ENCODE measurements at regions not wholly inside any gene's neighbourhood (a gene's known extent, or its start where the extent isn't known, plus 50 kb on each side); places are given as distances from the start of the nearest gene placed in this dataset.
"Not testable (repeated sequence)": the region's sequence is repeated elsewhere in the genome, so short reads cannot be mapped to it uniquely, and the experiment has no call there.

GRCh38 chr15:66637044-66637443 is 65.0 kb upstream of the SMAD6 start:
- H3K4me3 ChIP-seq (ENCODE audit: low read length); H3K27ac ChIP-seq (ENCODE audit: low read length); H3K27me3 ChIP-seq (ENCODE audit: control insufficient read depth, insufficient read depth); DNase-seq; H3K9me3 ChIP-seq (ENCODE audit: control insufficient read depth, low read length); intact Hi-C loops (cut with DNase I); ATAC-seq: not testable (repeated sequence)
- 87% methylated on average over 9 of the region's 9 CpGs for WGBS
- H3K4me1 ChIP-seq (ENCODE audit: control insufficient read depth, insufficient read depth, low read length), result peaks cover 10% of the 10 kb centered on the region

DNA sequence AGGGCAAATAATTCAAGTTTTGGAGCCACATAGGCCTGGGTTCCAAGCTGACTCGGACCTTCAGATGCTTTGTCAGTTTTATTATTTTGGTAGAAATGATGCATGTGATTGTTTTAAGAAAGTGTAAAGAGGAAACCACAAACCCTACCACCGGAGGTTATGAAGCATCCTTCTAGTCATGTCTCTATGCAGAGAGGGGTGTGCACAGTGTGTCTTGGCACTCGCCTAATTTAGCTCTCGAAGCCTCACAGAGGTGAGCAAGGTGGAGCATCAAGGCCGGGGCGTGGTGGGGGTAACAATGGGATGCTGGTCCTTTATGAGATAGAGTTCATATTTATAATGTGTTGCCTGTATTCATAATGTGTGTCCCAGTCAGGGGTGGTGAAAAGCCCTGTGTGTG is 63.7 kb upstream of the SMAD6 start:
- Histone ChIP-seq H3K4me3 (ENCODE audit: low read length) (no peak overlapping the region), H3K4me1 (ENCODE audit: control insufficient read depth, insufficient read depth, low read length) (peaks cover 3% of the 10 kb centered on the region), H3K9me3 (ENCODE audit: control insufficient read depth, low read length) (no peaks in the 10 kb centered on the region), H3K27ac (ENCODE audit: low read length) (no peak overlapping the region), H3K27me3 (ENCODE audit: control insufficient read depth, insufficient read depth) (no peaks in the 10 kb centered on the region)
- DNase-seq, result no peak
- ATAC-seq, result no peak
- WGBS, result 84% methylated on average over 6 of the region's 6 CpGs
- intact Hi-C loops (cut with DNase I), result no loop called here

DNA sequence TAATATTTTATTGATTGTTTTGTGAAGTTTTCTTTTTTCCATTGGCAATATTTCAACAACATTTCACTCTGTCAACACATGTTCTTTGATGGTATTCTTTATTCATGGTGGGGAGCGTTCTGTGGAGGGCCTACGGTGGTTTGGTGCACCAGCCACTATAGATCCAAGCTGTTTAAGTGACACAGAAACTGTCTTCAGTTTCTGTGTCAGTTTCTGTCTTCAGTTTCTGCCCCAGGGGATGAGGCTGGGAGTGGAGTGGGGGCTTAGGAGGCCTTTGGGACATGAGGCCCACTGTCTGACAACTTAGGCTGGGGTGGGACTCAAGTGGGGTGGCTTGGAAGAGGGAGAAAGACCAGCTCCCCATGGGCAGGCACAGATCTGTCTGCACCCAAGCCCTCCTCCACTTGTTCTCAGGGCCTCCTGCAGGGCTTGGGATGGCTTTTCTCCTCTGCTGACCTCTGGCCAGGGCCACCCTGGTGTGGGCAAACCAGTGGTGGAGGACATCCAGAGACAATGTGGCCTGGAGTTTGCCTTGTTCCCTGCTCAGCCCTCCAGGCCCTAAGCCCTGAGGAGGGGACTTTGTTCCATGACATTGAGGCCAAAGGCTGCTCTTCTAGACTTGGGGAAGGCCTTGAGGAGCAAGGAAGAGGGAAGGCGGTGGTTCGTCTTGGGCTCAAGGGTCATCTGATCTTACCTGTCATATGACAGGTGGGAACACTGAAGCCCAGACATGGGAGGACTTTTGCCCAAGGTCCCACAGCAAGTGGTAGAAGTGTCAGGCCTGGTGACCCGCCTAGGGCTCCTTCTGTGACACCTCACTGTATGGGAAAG is 60.3 kb upstream of the SMAD6 start:
- ATAC-seq, result no peak
- Histone ChIP-seq H3K27ac (ENCODE audit: low read length) (peak overlapping the region; percentile 10), H3K4me3 (ENCODE audit: low read length) (no peak overlapping the region), H3K27me3 (ENCODE audit: control insufficient read depth, insufficient read depth) (no peaks in the 10 kb centered on the region), H3K4me1 (ENCODE audit: control insufficient read depth, insufficient read depth, low read length) (peaks cover 5% of the 10 kb centered on the region), H3K9me3 (ENCODE audit: control insufficient read depth, low read length) (no peaks in the 10 kb centered on the region)
- 95% methylated on average over 5 of the region's 5 CpGs for WGBS
- intact Hi-C loops (cut with DNase I), result no loop called here
- DNase-seq, result no peak

DNA sequence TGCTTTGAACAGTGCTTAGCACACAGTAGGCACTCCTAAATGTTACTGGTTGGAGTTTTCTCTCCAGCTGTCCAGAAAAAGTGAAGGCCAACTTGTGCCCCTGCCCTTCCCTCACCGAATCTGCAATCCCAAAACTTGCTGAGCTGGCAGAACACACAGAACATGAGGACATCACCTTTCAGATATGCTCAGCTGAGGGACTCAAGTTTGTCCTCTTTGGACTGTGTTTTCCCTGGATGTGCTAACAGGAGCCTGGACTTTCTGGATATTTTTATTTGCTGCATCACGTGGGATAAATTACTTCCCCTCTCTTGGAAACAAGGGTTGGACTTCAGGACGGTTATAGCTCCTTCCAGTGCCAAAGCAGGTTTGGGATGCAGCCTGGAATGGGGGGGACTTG is 59.5 kb upstream of the SMAD6 start:
- WGBS, result 14% methylated on average over 3 of the region's 3 CpGs
- H3K9me3 ChIP-seq (ENCODE audit: control insufficient read depth, low read length), result no peaks in the 10 kb centered on the region
- DNase-seq (no peak), ATAC-seq (peak; percentile 4 to 42)
- peak overlapping the region; percentile 66 for H3K27ac ChIP-seq (ENCODE audit: low read length)
- no peak overlapping the region for H3K4me3 ChIP-seq (ENCODE audit: low read length)
- peaks cover 9% of the 10 kb centered on the region for H3K4me1 ChIP-seq (ENCODE audit: control insufficient read depth, insufficient read depth, low read length)
- no peaks in the 10 kb centered on the region for H3K27me3 ChIP-seq (ENCODE audit: control insufficient read depth, insufficient read depth)
- intact Hi-C loops (cut with DNase I), result no loop called here

DNA sequence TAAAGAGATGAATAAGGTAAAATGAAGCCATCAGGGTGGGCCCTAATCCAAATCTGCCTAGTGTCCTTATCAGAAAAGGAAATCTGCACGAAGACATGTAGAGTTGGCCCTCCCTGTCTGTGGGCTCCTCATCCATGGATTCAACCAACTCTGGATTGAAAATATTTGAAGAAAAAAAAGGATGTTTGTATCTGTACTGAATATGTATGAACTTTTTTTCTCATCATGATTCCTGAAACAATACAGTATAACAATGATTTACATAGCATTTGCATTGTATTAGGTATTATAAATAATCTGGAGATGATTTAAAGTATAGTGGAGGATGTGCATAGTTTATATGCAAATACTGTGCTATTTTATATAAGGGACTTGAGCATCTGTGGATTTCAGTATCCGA is 59.0 kb upstream of the SMAD6 start:
- Histone ChIP-seq H3K4me1 (ENCODE audit: control insufficient read depth, insufficient read depth, low read length) (peaks cover 14% of the 10 kb centered on the region), H3K27ac (ENCODE audit: low read length) (peak overlapping the region; percentile 66), H3K27me3 (ENCODE audit: control insufficient read depth, insufficient read depth) (no peaks in the 10 kb centered on the region), H3K9me3 (ENCODE audit: control insufficient read depth, low read length) (no peaks in the 10 kb centered on the region), H3K4me3 (ENCODE audit: low read length) (no peak overlapping the region)
- intact Hi-C loops (cut with DNase I), result no loop called here
- ATAC-seq, result no peak
- WGBS, result 62% methylated on average over 2 of the region's 2 CpGs
- no peak for DNase-seq

DNA sequence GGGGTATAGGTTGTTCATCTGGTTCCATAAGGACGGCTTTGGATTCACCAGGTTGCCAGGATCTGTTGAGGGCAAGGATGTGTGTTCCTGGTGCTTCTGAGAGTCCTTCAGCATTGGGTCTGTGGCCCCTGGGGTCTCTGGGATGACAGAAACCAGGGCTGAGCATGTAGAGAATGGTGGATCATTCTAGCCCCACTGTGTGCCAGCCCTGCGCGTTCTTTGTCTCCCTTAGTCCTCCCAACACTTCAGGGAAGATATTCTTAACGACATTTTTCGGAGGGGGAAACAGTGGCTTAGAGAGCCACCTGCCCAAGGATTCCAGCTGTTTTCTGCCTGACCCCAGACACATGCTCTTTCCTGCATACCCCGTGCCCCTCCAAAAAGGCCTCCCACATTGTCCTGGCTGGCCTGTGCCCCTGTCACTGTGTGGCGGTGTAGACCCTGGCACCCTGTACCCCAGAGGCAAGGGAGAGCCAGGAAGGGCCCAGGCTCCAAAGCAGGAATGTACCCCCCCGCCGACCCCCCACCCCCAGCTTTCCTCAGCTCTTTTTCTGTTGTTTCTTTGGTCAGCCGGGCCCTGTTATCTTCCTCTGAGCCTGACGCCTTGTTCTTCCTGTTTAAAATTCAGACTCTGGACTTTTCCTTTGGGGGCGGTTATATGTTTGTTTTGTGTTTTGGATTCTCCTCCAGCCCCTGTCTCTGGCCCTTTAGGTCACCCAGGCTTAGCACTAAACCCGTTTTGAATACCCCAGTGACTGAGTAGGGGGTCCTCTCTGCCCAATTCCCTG is 57.8 kb upstream of the SMAD6 start:
- no peak overlapping the region for H3K4me3 ChIP-seq (ENCODE audit: low read length)
- H3K9me3 ChIP-seq (ENCODE audit: control insufficient read depth, low read length), result no peaks in the 10 kb centered on the region
- H3K4me1 ChIP-seq (ENCODE audit: control insufficient read depth, insufficient read depth, low read length), result peaks cover 14% of the 10 kb centered on the region
- WGBS, result 45% methylated on average over 13 of the region's 13 CpGs
- peak overlapping the region; percentile 93 for H3K27ac ChIP-seq (ENCODE audit: low read length)
- ATAC-seq (peak; percentile 9 to 35), DNase-seq (no peak)
- no peaks in the 10 kb centered on the region for H3K27me3 ChIP-seq (ENCODE audit: control insufficient read depth, insufficient read depth)
- intact Hi-C loops (cut with DNase I), result no loop called here

DNA sequence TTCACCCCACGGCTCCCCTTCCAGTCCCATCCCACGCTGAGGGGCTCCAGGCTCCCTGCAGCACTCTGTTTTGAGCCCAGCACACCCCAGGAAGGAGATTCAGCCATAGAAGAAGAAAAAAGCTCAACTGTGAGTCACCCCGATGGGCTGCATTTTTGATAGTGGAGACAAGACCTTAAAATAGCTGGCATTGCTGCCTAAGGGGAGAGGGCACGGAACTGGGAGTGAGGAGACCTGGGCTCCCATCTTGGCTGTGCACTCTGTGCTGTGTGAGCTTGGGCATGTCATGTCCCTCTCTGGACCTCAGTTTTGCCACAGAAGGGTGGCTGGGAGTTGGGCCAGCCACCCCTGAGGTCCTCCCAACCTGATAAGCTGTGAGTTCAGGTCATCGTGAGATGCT is 57.2 kb upstream of the SMAD6 start:
- WGBS, result 28% methylated on average over 5 of the region's 5 CpGs
- intact Hi-C loops (cut with DNase I), result no loop called here
- DNase-seq (no peak), ATAC-seq (peak in 1 of 2 donors; percentile 34)
- H3K4me1 ChIP-seq (ENCODE audit: control insufficient read depth, insufficient read depth, low read length), result peaks cover 16% of the 10 kb centered on the region
- H3K27ac ChIP-seq (ENCODE audit: low read length), result peak overlapping the region; percentile 93
- H3K4me3 ChIP-seq (ENCODE audit: low read length), result no peak overlapping the region
- no peaks in the 10 kb centered on the region for H3K9me3 ChIP-seq (ENCODE audit: control insufficient read depth, low read length)
- no peaks in the 10 kb centered on the region for H3K27me3 ChIP-seq (ENCODE audit: control insufficient read depth, insufficient read depth)

- Histone ChIP-seq H3K27me3 (ENCODE audit: control insufficient read depth, insufficient read depth) (no peaks in the 10 kb centered on the region), H3K9me3 (ENCODE audit: control insufficient read depth, low read length) (no peaks in the 10 kb centered on the region), H3K4me1 (ENCODE audit: control insufficient read depth, insufficient read depth, low read length) (peaks cover 23% of the 10 kb centered on the region), H3K4me3 (ENCODE audit: low read length) (no peak overlapping the region), H3K27ac (ENCODE audit: low read length) (peak overlapping the region; percentile 79)
- intact Hi-C loops (cut with DNase I), result no loop called here
- ATAC-seq (peak in 1 of 2 donors; percentile 4), DNase-seq (peak; percentile 70 to 82 (median 73))
- WGBS, result 66% methylated on average over 9 of the region's 9 CpGs
Measured at GRCh38 chr15:66646308-66646707, 55.7 kb upstream of the SMAD6 start.

- no peaks in the 10 kb centered on the region for H3K27me3 ChIP-seq (ENCODE audit: control insufficient read depth, insufficient read depth)
- H3K27ac ChIP-seq (ENCODE audit: low read length), result peak overlapping the region; percentile 79
- ATAC-seq (no peak), DNase-seq (no peak)
- no peaks in the 10 kb centered on the region for H3K9me3 ChIP-seq (ENCODE audit: control insufficient read depth, low read length)
- intact Hi-C loops (cut with DNase I), result no loop called here
- peaks cover 23% of the 10 kb centered on the region for H3K4me1 ChIP-seq (ENCODE audit: control insufficient read depth, insufficient read depth, low read length)
- no peak overlapping the region for H3K4me3 ChIP-seq (ENCODE audit: low read length)
Measured at GRCh38 chr15:66646799-66647198, 55.2 kb upstream of the SMAD6 start.

GRCh38 chr15:66647358-66647757 is 54.7 kb upstream of the SMAD6 start:
- H3K4me1 ChIP-seq (ENCODE audit: control insufficient read depth, insufficient read depth, low read length), result peaks cover 23% of the 10 kb centered on the region
- H3K4me3 ChIP-seq (ENCODE audit: low read length), result no peak overlapping the region

DNA sequence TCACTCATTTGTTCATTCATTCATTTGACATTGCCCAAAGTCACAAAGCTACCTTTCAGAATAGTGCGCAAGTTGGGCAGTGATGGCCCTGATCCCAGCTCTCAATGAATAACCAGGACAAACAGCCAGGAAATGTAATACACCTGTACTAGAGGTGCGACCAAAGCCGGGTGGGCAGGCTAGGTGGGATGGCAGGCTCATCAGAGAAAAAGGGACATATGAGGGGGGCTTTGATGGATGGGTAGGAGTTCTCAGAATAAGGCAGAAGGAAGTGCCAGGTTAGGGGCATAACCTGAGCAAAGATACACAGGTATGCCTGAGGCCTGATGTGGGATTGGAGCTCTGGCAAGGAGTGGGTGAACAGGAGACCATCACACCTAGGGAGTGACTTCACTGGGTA is 53.4 kb upstream of the SMAD6 start:
- Histone ChIP-seq H3K4me3 (ENCODE audit: low read length) (no peak overlapping the region), H3K9me3 (ENCODE audit: control insufficient read depth, low read length) (no peaks in the 10 kb centered on the region), H3K27ac (ENCODE audit: low read length) (peak overlapping the region; percentile 22), H3K4me1 (ENCODE audit: control insufficient read depth, insufficient read depth, low read length) (peaks cover 23% of the 10 kb centered on the region), H3K27me3 (ENCODE audit: control insufficient read depth, insufficient read depth) (no peaks in the 10 kb centered on the region)
- ATAC-seq (no peak), DNase-seq (no peak)
- 96% methylated on average over 3 of the region's 3 CpGs for WGBS
- intact Hi-C loops (cut with DNase I), result no loop called here

More at GRCh38 chr15:66647358-66647757, 54.7 kb upstream of the SMAD6 start:
- 13% methylated on average over 16 of the region's 16 CpGs for WGBS
- no peaks in the 10 kb centered on the region for H3K27me3 ChIP-seq (ENCODE audit: control insufficient read depth, insufficient read depth)
- H3K9me3 ChIP-seq (ENCODE audit: control insufficient read depth, low read length), result no peaks in the 10 kb centered on the region
- peak; percentile 80 to 92 (median 92) for DNase-seq
- intact Hi-C loops (cut with DNase I), result no loop called here
- H3K27ac ChIP-seq (ENCODE audit: low read length), result peak overlapping the region; percentile 79
- ATAC-seq, result peak; percentile 59 to 63
